ENCODE measurements at regions not wholly inside any gene's neighbourhood (a gene's known extent, or its start where the extent isn't known, plus 50 kb on each side); places are given as distances from the start of the nearest gene placed in this dataset.

GRCh38 chr3:152638214-152638613 is 196.7 kb upstream of the P2RY1 start:
- TF ChIP-seq SUZ12 (IDR thresholded peaks at IDR 0.05): no peak
- TF ChIP-seq FOXM1 (IDR thresholded peaks at IDR 0.05; ENCODE audit: borderline replicate concordance): no peak
- no peak for TF ChIP-seq LEF1 (IDR thresholded peaks at IDR 0.05; ENCODE audit: borderline replicate concordance)
- no peak for TF ChIP-seq SP1 (IDR thresholded peaks at IDR 0.05)
- no peak for TF ChIP-seq ARNT (IDR thresholded peaks at IDR 0.05)
- no peak for TF ChIP-seq BHLHE40 (IDR thresholded peaks at IDR 0.05; ENCODE audit: borderline replicate concordance)
- no peak for TF ChIP-seq TARDBP (IDR thresholded peaks at IDR 0.05)
- TF ChIP-seq NFRKB (IDR thresholded peaks at IDR 0.05): no peak
- TF ChIP-seq HDGF (IDR thresholded peaks at IDR 0.05; ENCODE audit: borderline replicate concordance): no peak
- TF ChIP-seq ELF4 (IDR thresholded peaks at IDR 0.05): no peak
- no peak for TF ChIP-seq L3MBTL2 (conservative IDR thresholded peaks at IDR 0.05)
- TF ChIP-seq FOXA1 (IDR thresholded peaks at IDR 0.05): no peak
- no peak for TF ChIP-seq PKNOX1 (IDR thresholded peaks at IDR 0.05)
